ENCODE measurements at regions not wholly inside any gene's neighbourhood (a gene's known extent, or its start where the extent isn't known, plus 50 kb on each side); places are given as distances from the start of the nearest gene placed in this dataset.

DNA sequence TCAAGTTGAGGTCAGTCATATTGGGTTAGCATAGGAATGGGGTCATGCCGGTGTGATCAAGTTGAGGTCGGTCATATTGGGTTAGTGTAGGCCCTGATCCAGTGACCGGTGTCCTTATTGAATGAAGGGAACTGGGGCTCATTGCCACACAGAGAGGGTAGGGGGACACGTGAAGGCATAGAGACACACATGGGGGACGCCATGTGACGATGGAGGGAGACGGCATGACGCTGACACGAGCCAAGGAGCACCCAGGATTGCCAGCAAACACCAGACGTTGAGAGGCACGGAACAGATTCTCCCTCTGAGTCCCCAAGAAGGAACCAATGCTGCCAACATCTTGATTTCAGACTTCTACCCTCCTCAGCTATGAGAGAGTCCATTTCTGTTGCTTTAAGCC lies 136.9 kb upstream of the ZBTB40 start:
- peaks cover 0 to 6% of the 10 kb centered on the region in 2 donors for H3K27me3 ChIP-seq (ENCODE audit: control insufficient read depth in 2 of 2, insufficient read depth in 2 of 2, low read length in 2 of 2)
- no peak overlapping the region for H3K4me2 ChIP-seq (replicated peaks; ENCODE audit: extremely low read depth, low read length, poor library complexity, severe bottlenecking)
- H3K36me3 ChIP-seq (replicated peaks in 1 of 2; ENCODE audit: control insufficient read depth in 1 of 2, insufficient read depth in 2 of 2, low read length in 2 of 2) = no peaks in the 10 kb centered on the region
- TF ChIP-seq, protein P1, sequence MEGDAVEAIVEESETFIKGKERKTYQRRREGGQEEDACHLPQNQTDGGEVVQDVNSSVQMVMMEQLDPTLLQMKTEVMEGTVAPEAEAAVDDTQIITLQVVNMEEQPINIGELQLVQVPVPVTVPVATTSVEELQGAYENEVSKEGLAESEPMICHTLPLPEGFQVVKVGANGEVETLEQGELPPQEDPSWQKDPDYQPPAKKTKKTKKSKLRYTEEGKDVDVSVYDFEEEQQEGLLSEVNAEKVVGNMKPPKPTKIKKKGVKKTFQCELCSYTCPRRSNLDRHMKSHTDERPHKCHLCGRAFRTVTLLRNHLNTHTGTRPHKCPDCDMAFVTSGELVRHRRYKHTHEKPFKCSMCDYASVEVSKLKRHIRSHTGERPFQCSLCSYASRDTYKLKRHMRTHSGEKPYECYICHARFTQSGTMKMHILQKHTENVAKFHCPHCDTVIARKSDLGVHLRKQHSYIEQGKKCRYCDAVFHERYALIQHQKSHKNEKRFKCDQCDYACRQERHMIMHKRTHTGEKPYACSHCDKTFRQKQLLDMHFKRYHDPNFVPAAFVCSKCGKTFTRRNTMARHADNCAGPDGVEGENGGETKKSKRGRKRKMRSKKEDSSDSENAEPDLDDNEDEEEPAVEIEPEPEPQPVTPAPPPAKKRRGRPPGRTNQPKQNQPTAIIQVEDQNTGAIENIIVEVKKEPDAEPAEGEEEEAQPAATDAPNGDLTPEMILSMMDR (IDR thresholded peaks at IDR 0.05) = no peak
- H3K36me3 Mint-ChIP-seq = no peaks in the 10 kb centered on the region
- H3K27ac ChIP-seq (ENCODE audit: low read depth in 1 of 2, low read length in 2 of 2) = no peak overlapping the region
- peaks cover 0 to 2% (median 0%) of the 10 kb centered on the region in 7 donors for H3K9me3 Mint-ChIP-seq
- no peak overlapping the region for H3K9ac ChIP-seq (ENCODE audit: insufficient read depth, low read length, poor library complexity, severe bottlenecking)
- no peak overlapping the region for H3K27ac Mint-ChIP-seq
- DNase-seq = no peak
- peaks cover 4 to 13% (median 12%) of the 10 kb centered on the region in 3 donors for H3K27me3 Mint-ChIP-seq (ENCODE audit: low read depth in 3 of 3)
- no peak overlapping the region for H2AFZ ChIP-seq (ENCODE audit: insufficient read depth, low read depth, low read length, poor library complexity, severe bottlenecking)
- H3K79me2 ChIP-seq (ENCODE audit: insufficient read depth, low read length) = no peaks in the 10 kb centered on the region
- no peak overlapping the region for H3K4me3 ChIP-seq (replicated peaks in 1 of 3; ENCODE audit: low read depth in 2 of 3, low read length in 3 of 3)
- WGBS (ENCODE audit: insufficient coverage) = 90% methylated on average over 6 of the region's 11 CpGs
- no peaks in the 10 kb centered on the region for H3K4me1 Mint-ChIP-seq
- no peaks in the 10 kb centered on the region for H4K20me1 ChIP-seq (ENCODE audit: insufficient read depth, low read length)
- no peak overlapping the region for H3K4me3 Mint-ChIP-seq
- no peaks in the 10 kb centered on the region for H3K9me3 ChIP-seq (replicated peaks in 1 of 2; ENCODE audit: control insufficient read depth in 1 of 2, insufficient read depth in 1 of 2, low read length in 2 of 2)
- H3K4me1 ChIP-seq (ENCODE audit: control insufficient read depth in 1 of 2, insufficient read depth in 2 of 2, low read length in 2 of 2) = no peaks in the 10 kb centered on the region
- intact Hi-C loops (cut with micrococcal nuclease) = no loop called here

DNA sequence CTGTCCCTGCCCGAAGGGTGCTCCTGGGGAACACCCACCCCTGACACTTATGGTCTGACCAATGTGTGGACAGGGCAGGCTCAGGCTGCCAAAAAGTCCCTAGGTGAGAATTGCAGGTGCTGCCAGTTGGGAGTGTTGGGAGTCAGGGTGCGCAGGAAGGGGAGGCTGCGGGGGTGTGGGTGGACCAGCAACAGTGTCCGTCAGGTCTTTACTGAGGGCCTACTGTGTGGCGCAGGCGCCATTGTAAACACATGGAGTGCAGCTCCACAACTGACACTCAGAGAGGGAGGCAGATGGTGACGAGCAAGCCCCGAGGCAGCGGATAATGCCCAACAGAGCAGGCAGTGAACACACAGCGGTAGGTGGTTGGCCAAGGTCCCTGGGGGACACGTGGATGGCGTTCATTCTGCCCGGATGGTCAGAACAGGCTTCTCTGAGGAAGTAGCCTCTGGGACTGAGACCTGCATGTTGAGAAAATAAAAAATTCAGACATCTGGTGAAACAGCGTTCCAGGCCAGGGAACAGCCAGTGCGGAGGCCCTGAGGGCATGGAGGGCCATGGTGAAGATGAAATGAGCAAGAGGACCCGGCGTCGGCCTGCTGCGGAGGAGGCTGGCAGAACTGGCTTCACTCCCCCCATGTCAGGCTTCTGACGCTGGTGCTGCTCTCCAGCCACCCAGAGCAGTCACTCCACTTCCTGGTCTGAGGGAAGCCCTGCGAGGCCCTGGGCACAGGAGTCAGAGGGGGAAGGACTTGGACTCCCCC lies 136.2 kb upstream of the ZBTB40 start:
- Histone ChIP-seq H4K20me1 (ENCODE audit: insufficient read depth, low read length) (no peaks in the 10 kb centered on the region), H3K4me2 (replicated peaks; ENCODE audit: extremely low read depth, low read length, poor library complexity, severe bottlenecking) (no peak overlapping the region), H2AFZ (ENCODE audit: insufficient read depth, low read depth, low read length, poor library complexity, severe bottlenecking) (no peak overlapping the region), H3K9ac (ENCODE audit: insufficient read depth, low read length, poor library complexity, severe bottlenecking) (no peak overlapping the region), H3K36me3 (replicated peaks in 1 of 2; ENCODE audit: control insufficient read depth in 1 of 2, insufficient read depth in 2 of 2, low read length in 2 of 2) (no peaks in the 10 kb centered on the region), H3K9me3 (replicated peaks in 1 of 2; ENCODE audit: control insufficient read depth in 1 of 2, insufficient read depth in 1 of 2, low read length in 2 of 2) (no peaks in the 10 kb centered on the region), H3K4me3 (replicated peaks in 1 of 3; ENCODE audit: low read depth in 2 of 3, low read length in 3 of 3) (no peak overlapping the region), H3K27me3 (ENCODE audit: control insufficient read depth in 2 of 2, insufficient read depth in 2 of 2, low read length in 2 of 2) (peaks cover 0 to 6% of the 10 kb centered on the region in 2 donors), H3K79me2 (ENCODE audit: insufficient read depth, low read length) (no peaks in the 10 kb centered on the region), H3K27ac (ENCODE audit: low read depth in 1 of 2, low read length in 2 of 2) (no peak overlapping the region), H3K4me1 (ENCODE audit: control insufficient read depth in 1 of 2, insufficient read depth in 2 of 2, low read length in 2 of 2) (no peaks in the 10 kb centered on the region)
- TF ChIP-seq, protein P1 (IDR thresholded peaks at IDR 0.05) = no peak
- no peaks in the 10 kb centered on the region for H3K4me1 Mint-ChIP-seq
- peaks cover 0 to 2% (median 0%) of the 10 kb centered on the region in 7 donors for H3K9me3 Mint-ChIP-seq
- no peak overlapping the region for H3K4me3 Mint-ChIP-seq
- WGBS (ENCODE audit: insufficient coverage) = 85% methylated on average over 13 of the region's 21 CpGs
- H3K27me3 Mint-ChIP-seq (ENCODE audit: low read depth in 3 of 3) = peaks cover 8 to 12% (median 12%) of the 10 kb centered on the region in 3 donors
- DNase-seq = no peak
- H3K27ac Mint-ChIP-seq = no peak overlapping the region
- intact Hi-C loops (cut with micrococcal nuclease) = no loop called here
- H3K36me3 Mint-ChIP-seq = no peaks in the 10 kb centered on the region

Measured in CD14-positive monocyte (primary cell).